ENCODE measurements at regions not wholly inside any gene's neighbourhood (a gene's known extent, or its start where the extent isn't known, plus 50 kb on each side); places are given as distances from the start of the nearest gene placed in this dataset.

GRCh38 chr3:159643406-159643805 lies 345.2 kb upstream of the IL12A start:
- DNase-seq: no peak

DNA sequence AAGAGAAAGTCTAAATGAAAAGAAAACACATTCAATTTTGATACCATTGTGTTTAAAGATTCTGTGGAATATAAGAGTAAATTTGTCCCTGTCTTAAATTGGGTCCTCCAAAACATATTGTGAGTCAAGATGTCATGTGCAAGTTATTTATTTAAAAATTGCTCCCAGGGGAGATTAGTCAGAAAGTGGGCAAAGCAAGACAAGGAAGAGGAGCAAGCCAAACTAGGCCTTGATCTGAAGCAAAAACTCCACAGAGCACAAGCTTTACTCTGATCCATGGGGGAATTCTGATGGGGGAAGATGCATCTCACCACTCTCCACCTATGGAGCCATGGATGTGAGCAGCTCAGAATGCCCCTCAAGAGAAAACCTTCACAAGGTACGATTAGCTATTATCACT lies 342.8 kb upstream of the IL12A start:
- no peak for DNase-seq

DNA sequence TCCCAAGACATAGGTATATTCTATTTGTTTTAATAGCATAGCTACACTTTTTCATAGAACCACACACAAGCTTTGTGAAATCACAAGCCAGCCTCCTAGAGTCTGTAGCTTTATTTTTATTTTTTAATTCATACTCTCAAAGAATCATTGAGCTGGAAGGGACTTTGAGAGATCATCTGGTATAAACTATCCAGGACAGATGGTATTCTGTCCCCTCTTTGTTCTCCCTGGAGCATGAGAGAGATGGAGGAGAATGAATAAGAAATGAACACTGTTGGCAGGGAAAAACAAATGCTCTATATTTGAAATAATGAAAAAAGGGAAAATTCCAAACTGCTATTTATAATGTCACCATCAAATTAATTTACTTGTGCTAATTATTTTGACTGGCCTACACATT lies 338.7 kb upstream of the IL12A start:
- DNase-seq: no peak

DNA sequence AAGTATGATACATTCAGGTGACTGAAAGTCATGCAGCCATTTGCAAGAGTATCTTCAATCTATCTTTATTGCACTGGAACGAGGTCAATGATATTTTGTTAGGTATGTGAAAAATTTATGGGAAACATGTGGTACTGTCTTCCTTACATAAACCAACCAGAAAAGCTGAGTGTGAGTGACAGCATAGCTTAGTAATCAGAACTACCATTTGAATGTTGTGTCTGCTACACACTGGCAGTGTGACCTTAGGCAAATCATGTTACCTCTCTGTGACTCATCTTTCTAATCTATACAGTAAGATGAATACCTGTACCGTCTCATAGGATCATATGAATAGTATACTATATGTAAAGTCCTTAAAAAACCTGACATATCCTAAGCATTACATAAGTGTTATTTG lies 337.9 kb upstream of the IL12A start:
- no peak for DNase-seq

- no peak for DNase-seq
These were observed 336.2 kb upstream of the IL12A start for GRCh38 chr3:159652452-159652851.

- DNase-seq: no peak
These were observed 334.2 kb upstream of the IL12A start for GRCh38 chr3:159654183-159655134.

DNA sequence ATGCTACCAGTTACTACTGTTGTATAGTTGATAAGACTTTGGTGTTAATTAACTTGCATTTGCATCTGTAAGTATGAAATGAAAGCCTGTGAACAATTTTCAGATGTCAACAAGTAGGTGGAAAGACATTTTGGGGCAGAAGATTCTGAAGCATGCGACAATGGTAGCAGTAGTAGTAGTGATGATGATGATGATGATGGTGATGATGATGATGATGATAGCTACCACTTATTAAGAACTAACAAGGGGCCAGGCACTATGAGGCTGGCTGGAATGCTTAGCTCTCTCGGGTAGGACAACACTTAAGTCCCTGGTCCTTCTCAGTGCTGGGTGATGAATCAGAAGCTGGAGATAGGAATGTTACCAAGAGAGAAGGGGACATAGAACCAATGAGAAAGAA lies 333.4 kb upstream of the IL12A start:
- no peak for DNase-seq

- DNase-seq: no peak
These were observed 331.5 kb upstream of the IL12A start for GRCh38 chr3:159657176-159657575.

GRCh38 chr3:159657629-159658028 lies 331.0 kb upstream of the IL12A start:
- DNase-seq: no peak

- DNase-seq: no peak
These were observed 328.3 kb upstream of the IL12A start for GRCh38 chr3:159660326-159660725.

DNA sequence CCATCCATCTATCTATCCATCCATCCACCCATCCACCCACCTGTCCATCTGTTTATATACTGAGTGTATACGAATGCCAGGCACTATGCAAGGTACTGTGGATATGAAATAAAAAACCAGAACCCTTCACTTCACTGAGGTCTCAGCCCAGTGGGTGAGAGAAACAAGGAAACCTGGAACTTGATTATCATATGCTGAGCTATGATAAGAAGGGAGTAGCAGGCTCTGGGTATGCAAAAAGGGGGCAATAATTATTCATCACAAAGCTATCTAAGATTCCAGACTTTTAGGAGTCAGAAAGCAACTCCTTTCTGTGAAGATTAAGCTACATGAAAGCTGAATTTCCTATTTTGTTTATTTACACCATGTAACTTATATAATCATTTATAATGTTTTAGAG lies 327.7 kb upstream of the IL12A start:
- DNase-seq: no peak

- no peak for DNase-seq
These were observed 326.1 kb upstream of the IL12A start for GRCh38 chr3:159662549-159662948.

GRCh38 chr3:159664006-159664405 lies 324.6 kb upstream of the IL12A start:
- no peak for DNase-seq

DNA sequence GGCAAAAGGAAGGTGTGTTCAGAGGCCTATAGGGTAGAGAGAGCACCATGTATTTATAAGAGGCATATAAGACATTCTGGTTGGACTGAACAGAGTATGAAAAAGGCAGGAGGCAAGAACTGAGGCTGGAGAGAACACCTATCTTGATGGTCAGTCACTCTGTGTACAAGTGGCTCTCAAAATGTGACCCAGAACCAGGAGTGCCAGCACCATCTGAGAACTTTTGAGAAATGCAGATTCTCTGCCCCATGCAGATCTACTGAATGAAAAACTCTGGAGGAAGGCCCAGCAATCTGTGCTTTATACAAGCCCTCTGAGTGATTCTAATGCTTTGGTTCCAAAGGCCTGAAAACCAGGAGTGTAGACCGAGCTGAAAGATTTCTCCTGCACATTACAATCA lies 324.0 kb upstream of the IL12A start:
- DNase-seq: no peak

- DNase-seq: no peak
These were observed 321.4 kb upstream of the IL12A start for GRCh38 chr3:159667261-159667660.

- no peak for DNase-seq
These were observed 320.2 kb upstream of the IL12A start for GRCh38 chr3:159668461-159668860.

DNA sequence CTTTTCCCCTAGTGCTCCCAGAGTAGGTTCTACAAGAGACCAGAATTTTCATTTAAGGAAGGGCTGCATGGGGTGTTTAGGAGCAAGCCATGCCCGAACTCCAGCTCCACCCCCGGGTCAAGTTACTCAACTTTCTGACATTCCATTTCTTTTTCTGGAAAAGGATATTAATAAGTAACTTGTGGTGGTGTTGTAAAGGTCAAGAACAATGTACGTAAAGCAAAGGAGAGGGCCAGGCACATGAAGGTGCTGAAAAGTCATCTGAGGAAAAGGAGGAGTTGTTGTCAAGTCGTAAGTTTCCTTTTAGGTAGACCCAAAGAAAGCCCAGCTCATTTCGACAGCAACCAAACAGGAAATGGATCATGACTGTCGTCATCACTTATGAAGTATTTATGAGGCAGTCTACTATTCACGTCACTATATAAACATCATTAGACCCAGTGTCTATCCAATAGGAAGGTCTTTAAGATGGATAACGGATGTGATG lies 319.6 kb upstream of the IL12A start:
- DNase-seq: no peak

GRCh38 chr3:159669766-159670165 lies 318.9 kb upstream of the IL12A start:
- peak in 8 of 56 donors; percentile 1 to 39 (median 6) for DNase-seq

GRCh38 chr3:159672728-159673688 lies 315.6 kb upstream of the IL12A start:
- no peak for DNase-seq

- DNase-seq: no peak
These were observed 314.1 kb upstream of the IL12A start for GRCh38 chr3:159674583-159674982.

GRCh38 chr3:159675285-159675684 lies 313.4 kb upstream of the IL12A start:
- DNase-seq: no peak

DNA sequence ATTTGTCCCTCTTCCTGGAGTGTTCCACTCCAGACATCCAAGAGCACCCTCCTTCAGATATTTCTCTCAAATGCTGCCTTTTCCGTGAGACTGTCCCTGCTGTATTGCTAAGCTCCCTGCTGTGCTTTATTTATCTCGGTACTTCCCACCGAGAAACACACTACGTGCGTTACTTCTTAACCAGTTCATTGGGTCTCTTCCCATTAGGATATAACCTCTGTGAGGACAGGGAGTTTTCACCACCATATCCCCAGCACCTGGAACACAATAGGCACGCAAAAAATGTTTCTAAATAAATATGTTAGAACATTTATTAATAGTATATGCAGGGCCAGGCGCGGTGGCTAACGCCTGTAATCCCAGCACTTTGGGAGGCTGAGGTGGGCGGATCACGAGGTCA lies 308.7 kb upstream of the IL12A start:
- no peak for DNase-seq
